Activated CD4-positive, alpha-beta memory T cell treated with anti-CD3 and anti-CD28 coated beads, Interleukin-2, amount 10 ng/mL, durations not matched to agents 7 days and 5 days (primary cell): ENCODE measurements at regions not wholly inside any gene's neighbourhood (a gene's known extent, or its start where the extent isn't known, plus 50 kb on each side); places are given as distances from the start of the nearest gene placed in this dataset.

Experiments
- CTCF ChIA-PET: fragments of 350-600 bp; sonication (Branson Sonifier 250); formaldehyde crosslinking; loops from one replicate; lab custom pipeline; 2021; ENCODE audit warnings: antibody characterized with exemption, inconsistent platforms; lab: Charles Lee
- POLR2A ChIA-PET: fragments of 350-600 bp; sonication (Branson Sonifier 250); formaldehyde crosslinking; loops from one replicate; lab custom pipeline; 2021; ENCODE audit warnings: antibody characterized with exemption; lab: Charles Lee
- DNase-seq: peaks from one replicate; pipeline ENCODE4 v3.0.0-alpha.2; 2020
- H3K27ac Mint-ChIP-seq: one replicate; pipeline ENCODE4 v1.8.0; 2021; ENCODE audit warnings: mild to moderate bottlenecking, mixed read lengths
- H3K27me3 Mint-ChIP-seq: one replicate; pipeline ENCODE4 v1.8.0; 2021; ENCODE audit warnings: mixed read lengths
- H3K36me3 Mint-ChIP-seq: one replicate; pipeline ENCODE4 v1.8.0; 2021; ENCODE audit warnings: low read depth, mixed read lengths
- H3K4me1 Mint-ChIP-seq: one replicate; pipeline ENCODE4 v1.8.0; 2021; ENCODE audit warnings: mixed read lengths
- H3K4me3 Mint-ChIP-seq: one replicate; pipeline ENCODE4 v1.8.0; 2021; ENCODE audit warnings: mild to moderate bottlenecking, mixed read lengths
- H3K9me3 Mint-ChIP-seq: one replicate; pipeline ENCODE4 v1.8.0; 2021; ENCODE audit warnings: mixed read lengths

- no peak for DNase-seq
- ChIA-PET CTCF (no interaction called here), POLR2A (no interaction called here)
Observed at GRCh38 chr5:61748651-61749050, 416.6 kb downstream of the ZSWIM6 start.

GRCh38 chr5:61752588-61752987, 420.5 kb downstream of the ZSWIM6 start:
- Mint-ChIP-seq H3K4me3 (no peak overlapping the region), H3K36me3 (no peaks in the 10 kb centered on the region), H3K27ac (no peak overlapping the region), H3K4me1 (no peaks in the 10 kb centered on the region), H3K27me3 (peaks cover 3% of the 10 kb centered on the region), H3K9me3 (no peaks in the 10 kb centered on the region)
- ChIA-PET POLR2A (no interaction called here), CTCF (interaction anchor here (0.6 kb wide), 1 partner anchor 491 kb away, joined by 5 read pairs; no protein-coding TSS in a partner anchor)
- DNase-seq = no peak

More at GRCh38 chr5:61748651-61749050, 416.6 kb downstream of the ZSWIM6 start:
- Mint-ChIP-seq H3K4me1 (no peaks in the 10 kb centered on the region), H3K9me3 (no peaks in the 10 kb centered on the region), H3K4me3 (no peak overlapping the region), H3K27me3 (no peaks in the 10 kb centered on the region), H3K36me3 (no peaks in the 10 kb centered on the region), H3K27ac (no peak overlapping the region)

- Mint-ChIP-seq H3K27me3 (peaks cover 3% of the 10 kb centered on the region), H3K4me3 (no peak overlapping the region), H3K27ac (no peak overlapping the region), H3K9me3 (no peaks in the 10 kb centered on the region), H3K4me1 (no peaks in the 10 kb centered on the region), H3K36me3 (no peaks in the 10 kb centered on the region)
- no peak for DNase-seq
- CTCF ChIA-PET = no interaction called here
- POLR2A ChIA-PET = no interaction called here
Observed at GRCh38 chr5:61754792-61755191, 422.7 kb downstream of the ZSWIM6 start.

GRCh38 chr5:61755726-61756222, 423.7 kb downstream of the ZSWIM6 start:
- no peaks in the 10 kb centered on the region for H3K36me3 Mint-ChIP-seq
- POLR2A ChIA-PET = no interaction called here
- H3K27ac Mint-ChIP-seq = no peak overlapping the region
- H3K9me3 Mint-ChIP-seq = no peaks in the 10 kb centered on the region
- DNase-seq = no peak
- H3K4me1 Mint-ChIP-seq = no peaks in the 10 kb centered on the region
- CTCF ChIA-PET = no interaction called here
- H3K4me3 Mint-ChIP-seq = no peak overlapping the region
- H3K27me3 Mint-ChIP-seq = peaks cover 3% of the 10 kb centered on the region

- Mint-ChIP-seq H3K4me1 (no peaks in the 10 kb centered on the region), H3K36me3 (no peaks in the 10 kb centered on the region), H3K4me3 (no peak overlapping the region), H3K27ac (no peak overlapping the region), H3K27me3 (peaks cover 3% of the 10 kb centered on the region), H3K9me3 (no peaks in the 10 kb centered on the region)
- DNase-seq = no peak
- POLR2A ChIA-PET = no interaction called here
- CTCF ChIA-PET = no interaction called here
Observed at GRCh38 chr5:61758711-61759110, 426.7 kb downstream of the ZSWIM6 start.

- H3K9me3 Mint-ChIP-seq = no peaks in the 10 kb centered on the region
- H3K27me3 Mint-ChIP-seq = no peaks in the 10 kb centered on the region
- H3K4me3 Mint-ChIP-seq = no peak overlapping the region
- H3K36me3 Mint-ChIP-seq = no peaks in the 10 kb centered on the region
- no peak overlapping the region for H3K27ac Mint-ChIP-seq
- CTCF ChIA-PET = no interaction called here
- H3K4me1 Mint-ChIP-seq = no peaks in the 10 kb centered on the region
- no peak for DNase-seq
- POLR2A ChIA-PET = no interaction called here
Observed at GRCh38 chr5:61765471-61765870, 433.4 kb downstream of the ZSWIM6 start.

GRCh38 chr5:61766141-61766540, 434.1 kb downstream of the ZSWIM6 start:
- Mint-ChIP-seq H3K27me3 (no peaks in the 10 kb centered on the region), H3K4me1 (no peaks in the 10 kb centered on the region), H3K4me3 (no peak overlapping the region), H3K27ac (no peak overlapping the region), H3K9me3 (no peaks in the 10 kb centered on the region), H3K36me3 (no peaks in the 10 kb centered on the region)
- DNase-seq = no peak
- POLR2A ChIA-PET = no interaction called here
- CTCF ChIA-PET = no interaction called here

GRCh38 chr5:61767231-61768080, 435.4 kb downstream of the ZSWIM6 start:
- H3K9me3 Mint-ChIP-seq = no peaks in the 10 kb centered on the region
- POLR2A ChIA-PET = no interaction called here
- H3K36me3 Mint-ChIP-seq = no peaks in the 10 kb centered on the region
- CTCF ChIA-PET = no interaction called here
- H3K4me1 Mint-ChIP-seq = no peaks in the 10 kb centered on the region
- DNase-seq = no peak
- no peak overlapping the region for H3K4me3 Mint-ChIP-seq
- H3K27ac Mint-ChIP-seq = no peak overlapping the region
- H3K27me3 Mint-ChIP-seq = no peaks in the 10 kb centered on the region

GRCh38 chr5:61768692-61769281, 436.7 kb downstream of the ZSWIM6 start:
- Mint-ChIP-seq H3K27me3 (no peaks in the 10 kb centered on the region), H3K27ac (no peak overlapping the region), H3K9me3 (no peaks in the 10 kb centered on the region), H3K4me3 (no peak overlapping the region), H3K4me1 (no peaks in the 10 kb centered on the region), H3K36me3 (no peaks in the 10 kb centered on the region)
- POLR2A ChIA-PET = no interaction called here
- CTCF ChIA-PET = no interaction called here
- DNase-seq = no peak

- Mint-ChIP-seq H3K4me1 (no peaks in the 10 kb centered on the region), H3K27me3 (no peaks in the 10 kb centered on the region), H3K36me3 (no peaks in the 10 kb centered on the region), H3K4me3 (no peak overlapping the region), H3K9me3 (no peaks in the 10 kb centered on the region), H3K27ac (no peak overlapping the region)
- POLR2A ChIA-PET = no interaction called here
- DNase-seq = no peak
- CTCF ChIA-PET = no interaction called here
Observed at GRCh38 chr5:61771062-61771461, 439.0 kb downstream of the ZSWIM6 start.

- ChIA-PET POLR2A (no interaction called here), CTCF (no interaction called here)
- Mint-ChIP-seq H3K9me3 (no peaks in the 10 kb centered on the region), H3K4me1 (no peaks in the 10 kb centered on the region), H3K4me3 (no peak overlapping the region), H3K27ac (no peak overlapping the region), H3K36me3 (no peaks in the 10 kb centered on the region), H3K27me3 (no peaks in the 10 kb centered on the region)
- no peak for DNase-seq
Observed at GRCh38 chr5:61771808-61772207, 439.8 kb downstream of the ZSWIM6 start.

GRCh38 chr5:61775901-61776300, 443.8 kb downstream of the ZSWIM6 start:
- ChIA-PET POLR2A (no interaction called here), CTCF (no interaction called here)
- no peaks in the 10 kb centered on the region for H3K4me1 Mint-ChIP-seq
- H3K27me3 Mint-ChIP-seq = no peaks in the 10 kb centered on the region
- H3K36me3 Mint-ChIP-seq = no peaks in the 10 kb centered on the region
- no peak overlapping the region for H3K4me3 Mint-ChIP-seq
- H3K9me3 Mint-ChIP-seq = no peaks in the 10 kb centered on the region
- no peak overlapping the region for H3K27ac Mint-ChIP-seq
- no peak for DNase-seq

GRCh38 chr5:61777292-61777691, 445.2 kb downstream of the ZSWIM6 start:
- POLR2A ChIA-PET = no interaction called here
- Mint-ChIP-seq H3K27me3 (no peaks in the 10 kb centered on the region), H3K27ac (no peak overlapping the region), H3K4me3 (no peak overlapping the region), H3K4me1 (no peaks in the 10 kb centered on the region), H3K9me3 (no peaks in the 10 kb centered on the region), H3K36me3 (no peaks in the 10 kb centered on the region)
- CTCF ChIA-PET = no interaction called here
- no peak for DNase-seq

- Mint-ChIP-seq H3K4me3 (no peak overlapping the region), H3K4me1 (no peaks in the 10 kb centered on the region), H3K27ac (no peak overlapping the region), H3K27me3 (peaks cover 1% of the 10 kb centered on the region), H3K9me3 (no peaks in the 10 kb centered on the region), H3K36me3 (no peaks in the 10 kb centered on the region)
- DNase-seq = no peak
- ChIA-PET CTCF (no interaction called here), POLR2A (no interaction called here)
Observed at GRCh38 chr5:61779743-61780142, 447.7 kb downstream of the ZSWIM6 start.
